ENCODE measurements at regions not wholly inside any gene's neighbourhood (a gene's known extent, or its start where the extent isn't known, plus 50 kb on each side); places are given as distances from the start of the nearest gene placed in this dataset.

DNA sequence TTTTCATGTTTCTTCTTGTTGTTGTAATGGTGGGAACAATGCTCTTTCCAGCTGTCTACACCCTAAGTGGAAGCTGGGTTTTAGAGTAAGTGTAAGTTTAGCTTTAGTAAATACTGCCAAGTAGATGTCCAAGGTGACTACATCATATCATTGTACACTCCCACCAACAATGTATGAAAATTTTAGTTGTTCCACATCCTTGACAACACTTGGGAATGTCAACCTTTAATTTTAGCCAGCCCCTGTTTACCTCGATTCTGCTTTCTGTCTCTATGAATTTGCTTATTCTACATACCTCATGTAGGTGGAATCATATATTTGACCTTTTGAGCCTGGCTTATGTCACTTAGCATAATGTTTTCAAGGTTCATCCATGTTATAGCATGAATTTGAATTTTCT is 93.0 kb downstream of the MTPAP start:
- DNase-seq, result no peak

GRCh38 chr10:30254926-30255325 is 94.2 kb downstream of the MTPAP start:
- no peak for DNase-seq

DNA sequence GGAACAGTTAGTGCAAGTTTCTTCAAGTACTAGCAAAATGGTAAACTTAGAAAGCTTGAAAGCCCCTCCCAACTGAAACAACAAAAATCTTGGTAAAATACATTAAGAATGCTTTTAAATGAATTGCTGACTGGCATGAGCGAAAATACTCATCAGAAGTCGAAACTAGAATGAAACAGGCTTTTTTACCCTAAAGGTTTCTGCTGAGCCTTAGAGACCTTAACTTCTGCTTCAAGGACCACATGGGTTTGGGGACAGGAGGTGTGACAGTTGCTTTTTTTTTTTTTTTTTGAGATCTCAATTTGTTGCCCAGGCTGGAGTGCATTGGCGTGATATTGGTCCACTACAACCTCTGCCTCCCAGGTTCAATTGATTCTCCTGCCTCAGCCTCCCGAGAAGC is 100.3 kb downstream of the MTPAP start:
- DNase-seq, result no peak

DNA sequence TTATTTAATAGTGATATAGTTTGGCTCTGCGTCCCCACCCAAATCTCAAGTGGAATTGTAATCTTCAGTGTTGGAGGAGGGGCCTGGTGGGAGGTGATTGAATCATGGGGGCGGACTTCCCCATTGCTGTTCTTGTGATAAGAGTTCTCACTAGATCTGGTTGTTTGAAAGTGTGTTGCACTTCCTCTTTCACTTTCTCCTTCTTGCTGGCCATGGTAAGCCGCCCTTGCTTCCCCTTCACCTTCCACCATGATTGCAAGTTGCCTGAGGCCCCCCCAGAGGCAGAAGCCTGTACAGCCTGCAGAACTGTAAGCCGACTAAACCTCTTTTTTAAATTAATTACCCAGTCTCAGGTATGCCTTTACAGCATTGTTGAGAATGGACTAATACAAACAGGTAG is 101.4 kb downstream of the MTPAP start:
- DNase-seq, result no peak

- no peak for DNase-seq
Observed at GRCh38 chr10:30241422-30242110, 107.5 kb downstream of the MTPAP start.

GRCh38 chr10:30238836-30239235 is 110.2 kb downstream of the MTPAP start:
- DNase-seq, result no peak

DNA sequence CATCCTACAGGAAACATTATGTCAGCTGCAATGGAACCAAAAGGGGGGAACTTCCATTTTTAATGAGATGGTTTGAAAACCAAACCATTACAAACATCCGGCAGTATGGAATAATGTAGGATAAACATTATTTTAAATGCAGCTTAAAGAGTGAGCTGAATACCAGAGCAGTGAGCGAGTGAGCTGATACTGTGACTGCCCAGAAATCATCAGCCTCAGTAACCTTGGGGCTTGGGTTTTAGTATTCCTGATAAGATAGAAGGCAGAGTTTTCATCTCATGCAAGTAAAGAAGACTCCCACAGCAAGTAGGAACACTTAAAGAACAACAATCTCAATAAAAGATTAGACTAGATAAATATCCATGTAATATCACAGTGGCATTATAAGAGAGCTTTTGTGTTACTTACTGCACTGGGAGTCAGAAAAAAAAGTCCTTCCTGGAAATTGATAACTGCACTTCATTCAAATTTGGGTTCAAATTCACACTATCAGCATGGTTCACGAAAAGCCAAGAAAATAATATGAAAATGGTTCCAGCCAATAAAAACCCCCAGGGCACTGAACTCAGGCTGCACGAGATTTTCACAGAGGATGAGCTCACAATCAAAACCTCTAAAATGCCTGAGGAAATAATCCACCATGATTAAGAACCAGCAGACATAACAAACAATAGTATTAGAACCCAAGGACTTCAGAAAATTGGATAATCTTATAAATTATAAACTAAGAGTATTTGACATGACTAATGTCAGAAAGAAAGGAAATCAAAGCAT is 115.7 kb downstream of the MTPAP start:
- DNase-seq, result no peak

GRCh38 chr10:30231709-30232108 is 117.4 kb downstream of the MTPAP start:
- DNase-seq, result no peak

DNA sequence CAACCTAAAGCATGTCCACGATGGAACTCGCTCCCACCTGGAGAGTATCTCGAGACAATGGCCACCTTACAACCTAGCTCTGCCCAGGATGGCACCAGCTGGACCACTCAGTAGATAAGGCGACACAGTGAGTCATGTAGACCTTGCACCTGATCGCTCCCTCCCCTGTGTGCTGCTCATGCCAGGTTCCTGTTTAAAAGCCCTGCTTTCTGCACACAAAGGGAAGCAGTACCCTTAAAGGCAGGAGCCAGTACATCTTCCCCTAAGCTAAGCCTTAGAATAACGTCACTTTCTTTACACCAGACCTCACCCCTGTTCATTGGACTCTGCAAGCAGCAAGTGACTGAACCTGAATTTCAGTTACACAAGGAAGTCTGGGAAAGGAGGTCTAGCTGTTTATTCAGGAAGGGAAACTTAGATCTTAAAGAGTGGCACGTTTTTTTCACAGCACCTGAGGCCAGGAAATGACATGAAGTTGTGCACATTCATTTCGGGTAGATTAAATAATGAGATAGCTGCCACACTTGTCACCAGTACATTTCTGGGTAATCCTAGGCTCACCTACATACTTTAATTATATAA is 117.9 kb downstream of the MTPAP start:
- DNase-seq, result no peak

DNA sequence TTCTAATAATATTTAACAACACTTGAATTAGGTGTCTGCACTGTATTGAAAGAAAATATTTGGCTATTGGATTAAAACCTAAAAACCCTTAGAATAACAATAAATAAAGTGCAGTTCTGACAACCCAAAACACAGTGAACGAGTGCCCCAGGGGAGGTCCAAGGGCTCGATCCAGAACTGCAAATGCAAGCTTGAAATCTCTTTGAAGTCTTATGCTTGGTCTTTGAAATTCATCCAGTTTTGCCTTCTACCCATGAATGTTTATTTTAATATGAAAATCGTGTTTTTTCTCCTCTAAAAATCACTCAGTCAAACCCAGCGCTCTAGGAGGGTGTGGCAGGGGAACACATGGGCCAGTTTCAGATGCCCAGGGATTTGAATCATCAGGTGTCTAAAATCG is 119.5 kb downstream of the MTPAP start:
- no peak for DNase-seq

- no peak for DNase-seq
Observed at GRCh38 chr10:30228417-30229036, 120.6 kb downstream of the MTPAP start.

DNA sequence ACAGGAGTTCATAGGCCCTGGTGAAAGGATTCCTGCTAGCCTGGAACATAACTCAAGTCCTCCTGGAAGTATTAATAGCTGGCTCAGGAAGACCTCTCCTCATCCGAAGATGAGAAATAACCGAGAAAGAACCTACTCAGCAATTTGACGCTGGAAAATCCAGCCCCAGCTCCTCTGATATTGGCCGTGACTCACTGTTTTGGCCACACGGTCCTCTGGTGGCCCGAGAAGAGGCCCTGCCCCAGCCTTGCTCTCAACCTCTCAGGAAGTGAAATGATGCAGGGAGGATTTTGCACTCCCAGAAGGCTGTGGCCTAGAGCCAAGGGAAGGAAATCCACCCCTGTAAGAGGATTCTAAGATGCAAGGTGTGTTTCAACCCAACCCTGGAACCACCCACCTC is 121.6 kb downstream of the MTPAP start:
- no peak for DNase-seq

- DNase-seq, result no peak
Observed at GRCh38 chr10:30219971-30220751, 128.9 kb downstream of the MTPAP start.

DNA sequence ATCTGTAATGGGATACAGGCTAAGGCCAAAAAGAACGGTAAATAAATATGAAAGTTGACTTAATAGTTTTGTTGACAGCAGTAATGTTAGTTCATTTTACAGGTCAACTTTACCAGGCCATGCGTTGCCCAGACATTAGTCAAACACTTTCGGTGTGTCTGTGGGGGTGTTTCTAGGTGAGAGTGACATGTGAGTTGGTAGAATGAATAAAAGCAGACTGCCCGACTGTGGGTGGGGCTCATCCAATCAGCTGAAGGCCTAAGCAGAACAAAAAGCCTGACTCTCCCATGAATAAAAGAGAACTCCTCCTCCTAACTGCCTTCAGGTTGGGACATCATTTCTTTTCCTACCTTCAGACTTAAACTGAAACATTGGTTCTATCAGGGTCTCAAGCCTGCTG is 132.3 kb downstream of the MTPAP start:
- DNase-seq, result no peak

DNA sequence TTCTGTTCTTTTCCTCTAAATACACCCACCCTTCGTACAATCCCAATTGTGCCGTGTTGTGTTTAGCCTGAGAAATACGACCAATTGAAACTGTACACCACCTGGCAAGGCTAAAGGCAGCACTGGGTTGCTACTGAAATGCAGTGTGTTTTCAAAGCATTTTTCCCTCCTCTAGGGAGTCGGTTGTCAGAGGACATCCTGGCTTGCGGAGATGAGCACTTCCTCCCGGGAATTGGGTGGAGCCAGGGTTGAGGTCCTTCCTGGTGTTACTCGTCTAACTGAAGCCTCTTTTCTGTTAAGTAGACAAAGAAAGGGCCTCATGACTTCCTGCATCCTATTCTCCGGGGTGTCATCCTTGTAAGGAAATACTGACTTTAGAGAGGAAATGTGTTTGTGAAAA is 133.5 kb downstream of the MTPAP start:
- DNase-seq, result peak; percentile 4 to 6

GRCh38 chr10:30215141-30215540 is 133.9 kb downstream of the MTPAP start:
- DNase-seq, result no peak

DNA sequence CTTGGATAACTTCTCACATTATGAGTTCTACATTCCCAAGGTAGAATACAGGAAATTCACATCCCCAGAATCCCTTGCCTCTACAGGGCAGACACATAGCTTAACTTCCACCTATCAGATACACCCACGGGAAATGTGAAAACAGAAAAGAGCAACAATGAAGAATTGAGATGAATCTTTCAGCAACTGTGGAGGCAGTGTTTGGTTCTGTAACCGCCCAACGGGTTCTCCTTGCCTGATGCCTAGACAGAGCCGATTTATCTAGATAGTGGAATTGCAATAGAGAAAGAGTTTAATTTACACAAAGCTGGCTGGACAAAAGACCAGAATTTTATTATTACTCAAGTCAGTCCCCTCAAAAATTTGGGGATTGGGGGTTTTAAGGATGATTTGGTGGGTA is 138.8 kb downstream of the MTPAP start:
- DNase-seq, result no peak

- DNase-seq, result no peak
Observed at GRCh38 chr10:30208330-30208729, 140.7 kb downstream of the MTPAP start.

GRCh38 chr10:30207485-30208052 is 141.5 kb downstream of the MTPAP start:
- no peak for DNase-seq

GRCh38 chr10:30200017-30200415 is 140.6 kb upstream of the JCAD start:
- DNase-seq, result no peak

- no peak for DNase-seq
Observed at GRCh38 chr10:30199376-30200016, 140.1 kb upstream of the JCAD start.

DNA sequence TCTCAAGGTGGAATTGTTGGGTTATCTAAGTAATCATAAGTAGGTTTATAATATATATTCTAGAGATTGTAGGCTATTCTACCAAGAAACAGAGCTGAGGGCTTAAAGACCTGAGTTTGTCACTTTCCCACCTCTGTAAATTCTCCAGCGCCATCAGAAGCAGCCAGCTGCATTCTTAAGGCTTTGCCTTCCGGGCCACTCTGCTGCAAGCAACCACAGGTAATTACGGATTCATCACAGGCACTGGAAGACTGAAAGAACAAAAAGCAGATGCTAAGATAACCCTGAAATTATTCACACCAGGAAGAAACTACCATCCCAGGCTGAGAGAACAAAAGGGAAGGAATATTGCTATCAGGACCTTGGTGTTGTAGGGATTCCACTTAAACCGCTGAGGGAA is 137.8 kb upstream of the JCAD start:
- no peak for DNase-seq

All from SHP77 (cell line).